ENCODE measurements at regions not wholly inside any gene's neighbourhood (a gene's known extent, or its start where the extent isn't known, plus 50 kb on each side); places are given as distances from the start of the nearest gene placed in this dataset.

- H3K36me3 ChIP-seq (replicated peaks; ENCODE audit: control insufficient read depth, insufficient read depth, low read length) = no peaks in the 10 kb centered on the region
- peak; percentile 28 for DNase-seq
- no peaks in the 10 kb centered on the region for H3K27me3 ChIP-seq (ENCODE audit: control insufficient read depth, insufficient read depth, low read length)
- no peak overlapping the region for H3K4me3 ChIP-seq (ENCODE audit: insufficient read depth, low read depth, low read length)
Measured at GRCh38 chr1:4267381-4268261, 367.5 kb upstream of the C1orf174 start.

DNA sequence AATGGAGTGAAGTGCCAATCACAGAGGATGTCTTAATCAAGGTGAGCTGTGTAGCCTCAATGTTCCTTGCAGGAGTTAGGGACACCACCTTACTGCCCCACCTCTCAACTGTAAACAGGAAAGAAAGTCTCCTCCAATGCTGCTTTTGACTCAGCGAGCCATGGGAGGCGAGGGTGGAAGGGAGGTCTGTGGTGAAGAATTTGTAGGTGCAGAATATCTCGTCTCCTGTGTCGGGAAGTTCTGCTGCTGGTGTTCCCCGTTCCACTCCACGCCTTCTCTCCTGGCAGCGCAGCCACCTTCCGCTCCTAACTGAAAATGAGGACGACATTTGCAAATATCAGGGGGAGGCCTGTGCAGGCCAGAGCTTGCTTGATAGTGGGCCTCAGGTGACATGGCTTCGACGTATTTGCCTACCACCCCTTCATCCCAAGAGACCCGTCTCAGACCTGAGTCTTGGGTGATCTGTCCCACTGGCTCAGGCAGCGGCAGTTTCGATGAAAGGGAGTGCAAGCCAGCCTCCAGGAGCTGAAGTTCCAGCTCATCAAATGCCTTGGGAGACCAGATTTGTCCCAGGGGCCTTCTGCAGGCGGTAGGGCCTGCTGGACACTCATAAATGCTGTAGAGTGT lies 368.3 kb upstream of the C1orf174 start:
- no peak for DNase-seq
- no peaks in the 10 kb centered on the region for H3K36me3 ChIP-seq (replicated peaks; ENCODE audit: control insufficient read depth, insufficient read depth, low read length)
- no peaks in the 10 kb centered on the region for H3K27me3 ChIP-seq (ENCODE audit: control insufficient read depth, insufficient read depth, low read length)
- no peak overlapping the region for H3K4me3 ChIP-seq (ENCODE audit: insufficient read depth, low read depth, low read length)

- Histone ChIP-seq H3K36me3 (replicated peaks; ENCODE audit: control insufficient read depth, insufficient read depth, low read length) (no peaks in the 10 kb centered on the region), H3K4me3 (ENCODE audit: insufficient read depth, low read depth, low read length) (no peak overlapping the region), H3K27me3 (ENCODE audit: control insufficient read depth, insufficient read depth, low read length) (no peaks in the 10 kb centered on the region)
- no peak for DNase-seq
Measured at GRCh38 chr1:4268889-4269284, 368.8 kb upstream of the C1orf174 start.

DNA sequence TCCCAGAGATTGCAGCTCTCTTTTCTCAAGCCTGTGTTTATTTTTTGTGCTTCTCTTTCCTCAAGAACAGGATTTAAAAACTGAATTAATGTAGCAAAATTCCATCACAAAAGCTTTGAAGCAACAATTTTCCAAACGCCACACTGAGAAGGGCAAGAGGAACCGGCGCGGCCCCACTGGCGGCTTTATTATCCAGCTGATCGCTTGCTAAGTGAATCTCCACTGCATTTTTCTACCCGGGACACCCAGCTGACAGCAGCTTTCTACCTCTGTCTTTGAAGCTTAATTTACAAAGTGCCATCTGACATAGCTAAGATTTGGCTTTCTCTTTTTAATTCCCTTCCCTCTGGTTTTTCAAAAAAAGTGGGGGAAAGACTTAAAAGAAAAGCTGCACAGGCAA lies 369.3 kb upstream of the C1orf174 start:
- Histone ChIP-seq H3K4me3 (ENCODE audit: insufficient read depth, low read depth, low read length) (no peak overlapping the region), H3K36me3 (replicated peaks; ENCODE audit: control insufficient read depth, insufficient read depth, low read length) (no peaks in the 10 kb centered on the region), H3K27me3 (ENCODE audit: control insufficient read depth, insufficient read depth, low read length) (no peaks in the 10 kb centered on the region)
- peak; percentile 37 for DNase-seq

- Histone ChIP-seq H3K27me3 (ENCODE audit: control insufficient read depth, insufficient read depth, low read length) (no peaks in the 10 kb centered on the region), H3K4me3 (ENCODE audit: insufficient read depth, low read depth, low read length) (no peak overlapping the region), H3K36me3 (replicated peaks; ENCODE audit: control insufficient read depth, insufficient read depth, low read length) (no peaks in the 10 kb centered on the region)
- no peak for DNase-seq
Measured at GRCh38 chr1:4269952-4270570, 370.0 kb upstream of the C1orf174 start.

DNA sequence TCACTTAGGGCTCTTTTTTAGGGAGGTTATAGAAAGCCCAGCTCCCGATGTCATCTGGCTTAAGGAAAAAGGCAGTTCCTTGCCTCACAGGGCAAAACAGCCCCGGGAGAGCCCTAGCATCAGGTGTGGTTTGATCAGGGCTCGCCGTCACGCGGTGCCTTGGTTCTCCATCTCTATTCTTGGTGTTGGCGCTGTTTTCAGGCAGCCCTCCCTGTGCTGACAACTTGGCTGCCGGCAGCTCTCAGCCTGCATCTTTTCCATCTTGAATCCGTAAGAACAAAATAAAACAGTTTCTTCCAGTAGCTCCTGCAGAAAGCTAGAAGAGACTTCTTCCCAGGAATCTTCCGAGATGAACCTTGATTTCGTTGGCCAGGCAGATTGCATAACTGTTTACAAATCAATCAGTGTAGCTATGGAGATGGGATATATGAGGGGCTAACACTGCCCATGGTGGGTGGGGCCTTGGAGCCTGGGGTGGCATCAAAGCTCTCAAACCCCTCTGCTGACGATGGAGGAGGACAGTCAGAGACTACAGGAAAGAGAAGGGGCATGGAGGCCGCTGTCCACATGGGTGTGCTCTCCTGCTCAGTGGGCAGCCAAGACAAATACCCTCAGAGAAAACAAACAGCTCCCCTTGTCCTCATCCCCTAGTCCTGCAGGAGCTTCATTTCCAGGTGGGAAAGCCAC lies 370.7 kb upstream of the C1orf174 start:
- H3K4me3 ChIP-seq (ENCODE audit: insufficient read depth, low read depth, low read length) = no peak overlapping the region
- DNase-seq = peak; percentile 63
- no peaks in the 10 kb centered on the region for H3K27me3 ChIP-seq (ENCODE audit: control insufficient read depth, insufficient read depth, low read length)
- H3K36me3 ChIP-seq (replicated peaks; ENCODE audit: control insufficient read depth, insufficient read depth, low read length) = no peaks in the 10 kb centered on the region

GRCh38 chr1:4271338-4271998 lies 371.4 kb upstream of the C1orf174 start:
- DNase-seq = no peak
- no peaks in the 10 kb centered on the region for H3K27me3 ChIP-seq (ENCODE audit: control insufficient read depth, insufficient read depth, low read length)
- H3K4me3 ChIP-seq (ENCODE audit: insufficient read depth, low read depth, low read length) = no peak overlapping the region
- no peaks in the 10 kb centered on the region for H3K36me3 ChIP-seq (replicated peaks; ENCODE audit: control insufficient read depth, insufficient read depth, low read length)

DNA sequence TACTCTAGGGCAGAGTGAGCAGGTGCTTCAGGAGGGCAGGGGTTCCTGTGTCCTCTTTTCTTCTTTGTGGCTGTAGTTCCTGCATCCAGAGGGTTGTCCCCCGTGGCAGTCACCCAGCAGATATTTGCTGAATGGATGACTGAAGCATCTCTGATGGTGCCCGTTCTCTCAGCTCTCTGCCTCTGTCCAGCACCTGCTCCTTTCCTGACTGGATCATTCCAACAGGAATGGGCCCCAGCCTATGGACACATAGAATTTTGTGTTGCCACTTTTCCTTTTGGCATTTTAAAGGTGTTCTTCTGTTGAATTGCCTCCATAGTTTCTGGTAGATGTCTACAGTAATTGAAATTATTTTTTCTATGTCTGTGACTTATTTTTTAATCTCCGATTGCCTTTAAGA lies 372.5 kb upstream of the C1orf174 start:
- Histone ChIP-seq H3K27me3 (ENCODE audit: control insufficient read depth, insufficient read depth, low read length) (no peaks in the 10 kb centered on the region), H3K4me3 (ENCODE audit: insufficient read depth, low read depth, low read length) (no peak overlapping the region), H3K36me3 (replicated peaks; ENCODE audit: control insufficient read depth, insufficient read depth, low read length) (no peaks in the 10 kb centered on the region)
- no peak for DNase-seq

DNA sequence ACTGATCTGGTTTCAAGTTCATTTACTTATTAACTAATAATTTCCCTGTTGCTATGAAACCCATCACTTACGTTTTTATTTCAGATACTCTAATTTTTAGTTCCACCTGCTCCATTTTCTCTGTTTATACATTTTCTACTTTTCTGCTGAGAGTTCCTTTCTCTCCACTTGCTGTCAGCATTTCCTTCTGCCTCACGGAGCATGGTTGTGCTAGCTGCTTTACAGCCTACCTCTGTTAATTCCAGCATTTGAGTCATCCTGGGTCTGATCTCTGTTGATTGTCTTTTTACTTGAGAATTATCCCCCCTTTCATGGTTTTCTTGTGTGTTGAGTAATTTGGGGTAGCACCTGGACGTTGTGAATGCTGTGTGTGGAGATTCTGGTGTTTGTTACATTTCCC lies 373.2 kb upstream of the C1orf174 start:
- no peak for DNase-seq
- H3K36me3 ChIP-seq (replicated peaks; ENCODE audit: control insufficient read depth, insufficient read depth, low read length) = no peaks in the 10 kb centered on the region
- no peaks in the 10 kb centered on the region for H3K27me3 ChIP-seq (ENCODE audit: control insufficient read depth, insufficient read depth, low read length)
- no peak overlapping the region for H3K4me3 ChIP-seq (ENCODE audit: insufficient read depth, low read depth, low read length)

GRCh38 chr1:4273747-4274146 lies 373.7 kb upstream of the C1orf174 start:
- Histone ChIP-seq H3K4me3 (ENCODE audit: insufficient read depth, low read depth, low read length) (no peak overlapping the region), H3K36me3 (replicated peaks; ENCODE audit: control insufficient read depth, insufficient read depth, low read length) (no peaks in the 10 kb centered on the region), H3K27me3 (ENCODE audit: control insufficient read depth, insufficient read depth, low read length) (no peaks in the 10 kb centered on the region)
- no peak for DNase-seq

- Histone ChIP-seq H3K27me3 (ENCODE audit: control insufficient read depth, insufficient read depth, low read length) (no peaks in the 10 kb centered on the region), H3K4me3 (ENCODE audit: insufficient read depth, low read depth, low read length) (no peak overlapping the region), H3K36me3 (replicated peaks; ENCODE audit: control insufficient read depth, insufficient read depth, low read length) (no peaks in the 10 kb centered on the region)
- no peak for DNase-seq
Measured at GRCh38 chr1:4275083-4275482, 375.0 kb upstream of the C1orf174 start.

DNA sequence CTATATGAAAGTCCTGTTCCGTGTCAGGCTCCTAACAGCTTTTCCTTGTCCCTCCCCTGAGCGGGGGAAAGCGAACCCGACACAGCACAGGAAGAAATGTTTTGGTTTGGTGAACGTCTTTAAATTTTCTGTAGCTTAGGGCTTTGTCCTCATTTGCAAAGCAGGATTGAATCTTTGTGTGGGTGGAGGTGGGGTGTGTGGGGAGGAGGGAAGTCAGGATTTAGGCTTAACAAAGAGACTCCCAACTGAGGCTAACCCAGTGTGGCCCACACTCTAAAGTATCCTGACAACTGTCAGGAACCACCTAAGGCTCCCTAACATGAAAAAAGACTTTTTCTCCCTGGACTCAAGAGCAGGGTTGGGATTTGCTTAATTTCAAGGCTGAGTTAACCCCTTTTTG lies 376.2 kb upstream of the C1orf174 start:
- Histone ChIP-seq H3K27me3 (ENCODE audit: control insufficient read depth, insufficient read depth, low read length) (no peaks in the 10 kb centered on the region), H3K36me3 (replicated peaks; ENCODE audit: control insufficient read depth, insufficient read depth, low read length) (no peaks in the 10 kb centered on the region), H3K4me3 (ENCODE audit: insufficient read depth, low read depth, low read length) (no peak overlapping the region)
- no peak for DNase-seq

DNA sequence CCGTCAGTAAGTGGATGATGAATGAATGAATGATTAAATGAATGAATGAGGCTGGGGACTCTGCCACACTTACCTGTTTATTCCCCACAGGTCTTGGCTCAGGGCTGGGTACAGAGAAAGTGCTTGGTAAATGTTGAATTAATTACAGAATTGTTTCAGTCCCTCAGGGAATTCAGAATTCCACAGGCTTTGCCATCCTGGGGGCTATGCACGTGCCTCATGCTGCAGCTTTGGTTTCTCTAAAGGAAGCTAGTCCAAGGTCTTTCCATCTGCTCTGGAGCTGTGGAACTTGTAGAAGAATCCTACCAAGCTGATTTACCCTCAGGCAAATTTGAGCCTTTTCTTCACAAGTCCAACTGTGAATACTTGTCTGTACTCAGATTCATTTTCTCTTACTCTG lies 376.8 kb upstream of the AJAP1 start:
- Histone ChIP-seq H3K36me3 (replicated peaks; ENCODE audit: control insufficient read depth, insufficient read depth, low read length) (no peaks in the 10 kb centered on the region), H3K4me3 (ENCODE audit: insufficient read depth, low read depth, low read length) (no peak overlapping the region), H3K27me3 (ENCODE audit: control insufficient read depth, insufficient read depth, low read length) (no peaks in the 10 kb centered on the region)
- DNase-seq = no peak

DNA sequence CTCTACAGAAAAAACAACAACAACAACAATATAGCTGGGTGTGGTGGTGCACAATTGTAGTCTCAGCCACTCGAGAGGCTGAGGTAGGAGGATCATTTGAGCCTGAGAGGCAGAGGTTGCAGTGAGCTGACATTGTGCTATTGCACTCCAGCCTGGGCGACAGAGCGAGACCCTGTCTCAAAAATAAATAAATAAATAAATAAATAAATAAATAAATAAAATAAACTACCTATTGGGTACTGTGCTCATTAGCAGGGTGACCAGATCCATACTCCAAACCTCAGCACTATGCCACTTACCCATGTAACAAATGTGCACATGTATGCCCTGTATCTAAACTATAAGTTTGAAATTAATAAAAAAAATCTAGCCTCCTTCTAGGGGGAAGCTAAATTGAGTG lies 369.4 kb upstream of the AJAP1 start:
- H3K36me3 ChIP-seq (replicated peaks; ENCODE audit: control insufficient read depth, insufficient read depth, low read length) = no peaks in the 10 kb centered on the region
- no peaks in the 10 kb centered on the region for H3K27me3 ChIP-seq (ENCODE audit: control insufficient read depth, insufficient read depth, low read length)
- no peak overlapping the region for H3K4me3 ChIP-seq (ENCODE audit: insufficient read depth, low read depth, low read length)
- no peak for DNase-seq
